H1 (cell line): ENCODE measurements at regions not wholly inside any gene's neighbourhood (a gene's known extent, or its start where the extent isn't known, plus 50 kb on each side); places are given as distances from the start of the nearest gene placed in this dataset.

Source experiments
- CTCF ChIA-PET: fragments of 300-600 bp; sonication (Branson Sonifier 250); formaldehyde crosslinking; loops from one replicate; lab custom pipeline; 2021; ENCODE audit not compliant: partially characterized antibody; lab: Charles Lee
- POLR2A ChIA-PET: fragments of 300-600 bp; sonication (Branson Sonifier 250); formaldehyde crosslinking; loops from one replicate; lab custom pipeline; 2021; ENCODE audit warnings: inconsistent platforms; ENCODE audit not compliant: partially characterized antibody; lab: Charles Lee
- DNase-seq, 2 experiments: peaks; one replicate each; pipeline versions ENCODE4 v3.0.0 to v3.0.0-alpha.2; 2010 to 2022; ENCODE audit warnings: low spot score in 2 of 2, low read depth in 1 of 2, mixed read lengths in 1 of 2
- FAIRE-seq: peaks from 2 replicates; lab custom pipeline; 2011; peaks lifted over from hg19 to GRCh38; lab: Jason Lieb, UNC
- H2AFZ ChIP-seq: 2 replicates; pipeline ENCODE4 v1.8.1; 2012; ENCODE audit warnings: low read length, inconsistent platforms
- H2AK5ac ChIP-seq: 2 replicates; pipeline ENCODE4 v1.6.1; 2013; ENCODE audit warnings: low read depth, low read length
- H2BK120ac ChIP-seq: replicated peaks from 2 replicates; pipeline ENCODE3; 2013; ENCODE audit warnings: low read depth, low read length, inconsistent platforms
- H2BK12ac ChIP-seq: 2 replicates; pipeline ENCODE4 v1.6.1; 2013; ENCODE audit warnings: low read depth, low read length
- H2BK15ac ChIP-seq: 2 replicates; pipeline ENCODE4 v1.6.1; 2013; ENCODE audit warnings: low read length
- H2BK20ac ChIP-seq: 2 replicates; pipeline ENCODE4 v1.6.1; 2013; ENCODE audit warnings: low read length
- H2BK5ac ChIP-seq: 2 replicates; pipeline ENCODE4 v1.6.1; 2013; ENCODE audit warnings: low read depth, low read length
- H3K14ac ChIP-seq: 2 replicates; pipeline ENCODE4 v1.6.1; 2013; ENCODE audit warnings: inconsistent platforms; ENCODE audit not compliant: insufficient read length
- H3K18ac ChIP-seq: 2 replicates; pipeline ENCODE4 v1.6.1; 2013; ENCODE audit warnings: low read length; ENCODE audit errors: extremely low read depth
- H3K23ac ChIP-seq: 2 replicates; pipeline ENCODE4 v1.6.1; 2013; ENCODE audit warnings: inconsistent platforms; ENCODE audit not compliant: insufficient read length
- H3K23me2 ChIP-seq: 2 replicates; pipeline ENCODE4 v1.6.1; 2013; ENCODE audit warnings: low read depth, low read length
- H3K27ac ChIP-seq: 2 replicates; pipeline ENCODE4 v1.6.1; 2011; ENCODE audit warnings: low read depth, low read length, inconsistent platforms
- H3K27me3 ChIP-seq, 4 experiments: replicated peaks in 1 of 4; 1 replicate in 1 of 4; 2 replicates in 3 of 4; pipeline versions ENCODE4 v1.6.1 to v1.8.1; 2011 to 2013; ENCODE audit warnings: low read length in 3 of 4, mild to moderate bottlenecking in 3 of 4, inconsistent platforms in 2 of 4, mixed read lengths in 2 of 4, moderate library complexity in 1 of 4; ENCODE audit not compliant: control insufficient read depth in 3 of 4, insufficient read depth in 3 of 4; ENCODE audit errors: extremely low read depth in 1 of 4
- H3K36me3 ChIP-seq, 4 experiments: 2 replicates each; pipeline versions ENCODE4 v1.6.1 to v1.8.1; 2011 to 2013; ENCODE audit warnings: mild to moderate bottlenecking in 4 of 4, low read length in 3 of 4, moderate library complexity in 2 of 4, control low read depth in 1 of 4, inconsistent platforms in 1 of 4; ENCODE audit not compliant: insufficient read depth in 4 of 4, control insufficient read depth in 2 of 4
- H3K4ac ChIP-seq: replicated peaks from 2 replicates; pipeline ENCODE3; 2013; ENCODE audit warnings: low read length, low read depth, mixed read lengths, inconsistent platforms; ENCODE audit not compliant: insufficient read length
- H3K4me1 ChIP-seq, 4 experiments: replicated peaks in 1 of 4; 1 replicate in 1 of 4; 2 replicates in 3 of 4; pipeline versions ENCODE4 v1.6.1 to v1.8.1; 2011 to 2013; ENCODE audit warnings: low read length in 3 of 4, inconsistent platforms in 2 of 4, mixed read lengths in 1 of 4; ENCODE audit not compliant: insufficient read depth in 4 of 4, control insufficient read depth in 3 of 4
- H3K4me2 ChIP-seq, 2 experiments: 2 replicates each; pipeline versions ENCODE4 v1.6.1 to v1.8.1; 2011 to 2013; ENCODE audit warnings: low read depth in 2 of 2, low read length in 2 of 2, control low read depth in 1 of 2, inconsistent platforms in 1 of 2, mild to moderate bottlenecking in 1 of 2; ENCODE audit not compliant: insufficient read depth in 1 of 2
- H3K4me3 ChIP-seq, 4 experiments: fragments of 200-600, 300-600 bp in 1 of 4; sonication (generic), shearing (Covaris generic), sonication (Bioruptor Twin) in 1 of 4; 2 replicates each; pipeline versions ENCODE4 v1.5.1 to v1.8.1; 2011 to 2016; ENCODE audit warnings: low read length in 4 of 4, low read depth in 3 of 4, control low read depth in 2 of 4, inconsistent platforms in 2 of 4, mild to moderate bottlenecking in 2 of 4, mixed read lengths in 1 of 4, moderate library complexity in 1 of 4; ENCODE audit not compliant: insufficient read depth in 2 of 4; ENCODE audit errors: extremely low read depth in 1 of 4
- H3K56ac ChIP-seq: replicated peaks from 2 replicates; pipeline ENCODE3; 2013; ENCODE audit warnings: low read depth, mild to moderate bottlenecking, mixed read lengths, low read length, inconsistent platforms; ENCODE audit not compliant: insufficient read length
- H3K79me1 ChIP-seq: 2 replicates; pipeline ENCODE4 v1.6.1; 2013; ENCODE audit warnings: low read depth, low read length, control low read depth
- H3K79me2 ChIP-seq, 2 experiments: 2 replicates each; pipeline versions ENCODE4 v1.6.1 to v1.8.1; 2012 to 2013; ENCODE audit warnings: low read length in 2 of 2, mild to moderate bottlenecking in 2 of 2, inconsistent platforms in 1 of 2; ENCODE audit not compliant: insufficient read depth in 2 of 2, control insufficient read depth in 1 of 2
- H3K9ac ChIP-seq, 4 experiments: replicated peaks in 1 of 4; 1 replicate in 1 of 4; 2 replicates in 3 of 4; pipeline versions ENCODE4 v1.6.1 to v1.8.1; 2011 to 2013; ENCODE audit warnings: low read depth in 3 of 4, low read length in 3 of 4, control low read depth in 2 of 4, mild to moderate bottlenecking in 2 of 4, moderate library complexity in 2 of 4, inconsistent platforms in 1 of 4; ENCODE audit errors: extremely low read depth in 1 of 4
- H3K9me3 ChIP-seq, 2 experiments: 2 replicates each; pipeline versions ENCODE4 v1.6.1 to v1.8.1; 2012 to 2013; ENCODE audit warnings: mild to moderate bottlenecking in 2 of 2, moderate library complexity in 2 of 2, control low read depth in 1 of 2, inconsistent platforms in 1 of 2, low read depth in 1 of 2, low read length in 1 of 2, mixed read lengths in 1 of 2; ENCODE audit not compliant: insufficient read depth in 2 of 2
- H4K20me1 ChIP-seq, 2 experiments: replicated peaks in 1 of 2; 2 replicates each; pipeline versions ENCODE3 to v1.8.1; 2011 to 2013; ENCODE audit warnings: inconsistent platforms in 2 of 2, low read length in 2 of 2, mild to moderate bottlenecking in 1 of 2; ENCODE audit not compliant: insufficient read depth in 2 of 2, control insufficient read depth in 1 of 2
- H4K5ac ChIP-seq: 2 replicates; pipeline ENCODE4 v1.6.1; 2013; ENCODE audit warnings: low read length, low read depth, mixed read lengths, inconsistent platforms; ENCODE audit not compliant: insufficient read length
- H4K8ac ChIP-seq: 2 replicates; pipeline ENCODE4 v1.8.0; 2013; ENCODE audit warnings: mild to moderate bottlenecking, moderate library complexity, low read length, inconsistent platforms; ENCODE audit not compliant: insufficient read depth; ENCODE audit errors: extremely low read depth
- H4K91ac ChIP-seq: replicated peaks from 2 replicates; pipeline ENCODE3; 2013; ENCODE audit warnings: low read length, mixed read lengths, inconsistent platforms; ENCODE audit not compliant: insufficient read length
- ATF2 ChIP-seq: IDR thresholded peaks from 2 replicates; pipeline ENCODE4 v1.6.1; 2012; ENCODE audit warnings: low read length, inconsistent platforms
- BCL11A ChIP-seq, 2 experiments: IDR thresholded peaks; one replicate each; pipeline ENCODE4 v1.6.1; 2011; ENCODE audit warnings: low read depth in 2 of 2, low read length in 2 of 2, mild to moderate bottlenecking in 2 of 2
- CTCF ChIP-seq, 3 experiments: IDR thresholded peaks; 1 replicate in 2 of 3; 2 replicates in 1 of 3; pipeline versions ENCODE4 v1.5.1 to v1.6.1; 2011; ENCODE audit warnings: low read length in 3 of 3, mild to moderate bottlenecking in 3 of 3, inconsistent platforms in 2 of 3, low read depth in 1 of 3, moderate library complexity in 1 of 3; ENCODE audit not compliant: insufficient read depth in 1 of 3; ENCODE audit errors: control extremely low read depth in 1 of 3
- JUN ChIP-seq: IDR thresholded peaks from 2 replicates; pipeline ENCODE4 v1.6.1; 2011; ENCODE audit warnings: low read depth, mild to moderate bottlenecking, improper control_type of control experiment, low read length
- RBBP5 ChIP-seq: IDR thresholded peaks from 2 replicates; pipeline ENCODE4 v1.7.1; 2012; ENCODE audit warnings: low read depth, mild to moderate bottlenecking, inconsistent platforms, low read length, moderate library complexity, borderline replicate concordance
- RNF2 ChIP-seq: fragments of 200-900, 300-1000 bp; sonication (generic); IDR thresholded peaks from 2 replicates; pipeline ENCODE4 v1.7.1; 2016; ENCODE audit warnings: borderline replicate concordance, low read depth, mild to moderate bottlenecking, antibody characterized with exemption, low read length; ENCODE audit not compliant: poor library complexity, severe bottlenecking; ENCODE audit errors: missing control alignments
- SIRT6 ChIP-seq: IDR thresholded peaks from one replicate; pipeline ENCODE4 v1.7.1; 2012; ENCODE audit warnings: low read length, inconsistent platforms
- TCF12 ChIP-seq: IDR thresholded peaks from 2 replicates; pipeline ENCODE4 v1.6.1; 2011; ENCODE audit warnings: low read depth, mild to moderate bottlenecking, low read length
- TF ChIP-seq, protein P1 (sequence below): IDR thresholded peaks from 2 replicates; pipeline ENCODE4 v1.6.1; 2011; ENCODE audit warnings: low read length, improper control_type of control experiment

DNA sequence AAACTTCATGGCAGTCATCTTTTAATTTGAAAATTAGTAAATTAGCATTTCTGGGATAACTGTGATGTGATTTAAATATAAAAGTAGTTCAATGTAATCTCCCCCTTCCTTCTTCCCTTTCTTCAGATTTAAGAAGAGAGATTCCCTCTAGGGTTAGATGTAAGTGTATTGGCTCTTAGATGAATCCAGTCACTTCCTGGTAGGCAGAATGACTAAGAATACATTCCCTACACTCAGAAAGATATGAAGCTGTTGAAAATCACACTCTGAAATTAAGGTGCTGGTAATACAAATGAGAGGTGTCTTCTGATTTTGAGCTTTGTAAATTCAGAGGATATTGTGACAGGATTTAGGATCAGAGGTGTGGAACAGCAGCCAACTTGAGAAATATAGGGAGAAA is 71.6 kb downstream of the TDRD15 start:
- H3K23ac ChIP-seq, result no peak overlapping the region
- no peak overlapping the region for H3K14ac ChIP-seq
- H3K79me2 ChIP-seq, result no peaks in the 10 kb centered on the region
- no peak overlapping the region for H2BK20ac ChIP-seq
- no peak overlapping the region for H2BK120ac ChIP-seq
- no peaks in the 10 kb centered on the region for H3K9me3 ChIP-seq
- H4K8ac ChIP-seq, result no peak overlapping the region
- no peak overlapping the region for H2BK15ac ChIP-seq
- H2AK5ac ChIP-seq, result no peak overlapping the region
- no peaks in the 10 kb centered on the region for H3K36me3 ChIP-seq
- H3K18ac ChIP-seq, result no peak overlapping the region
- DNase-seq (no peak), FAIRE-seq (no peak)
- H3K4ac ChIP-seq, result no peak overlapping the region
- no peaks in the 10 kb centered on the region for H3K23me2 ChIP-seq
- H3K56ac ChIP-seq, result no peak overlapping the region
- H2BK5ac ChIP-seq, result no peak overlapping the region
- no peak overlapping the region for H4K5ac ChIP-seq
- no peak overlapping the region for H3K4me2 ChIP-seq
- no peak overlapping the region for H2BK12ac ChIP-seq
- no peak overlapping the region for H3K27ac ChIP-seq
- no peak overlapping the region for H3K9ac ChIP-seq
- H4K20me1 ChIP-seq, result no peaks in the 10 kb centered on the region
- ChIA-PET POLR2A (no interaction called here), CTCF (interaction anchor here (0.6 to 1.2 kb wide), 2 partner anchors 109 to 518 kb away, joined by 3 read pairs; no protein-coding TSS in a partner anchor)
- no peaks in the 10 kb centered on the region for H3K27me3 ChIP-seq
- no peaks in the 10 kb centered on the region for H3K79me1 ChIP-seq
- no peaks in the 10 kb centered on the region for H3K4me1 ChIP-seq
- peak overlapping the region; percentile 92; the same call in 1 of the 2 replicates for H2AFZ ChIP-seq
- no peak overlapping the region for H3K4me3 ChIP-seq
- no peak overlapping the region for H4K91ac ChIP-seq
- no peak for TF ChIP-seq CTCF (IDR thresholded peaks at IDR 0.05; ENCODE audit: control extremely low read depth in 1 of 3, insufficient read depth in 1 of 3, low read depth in 1 of 3, low read length in 3 of 3)
- no peak for TF ChIP-seq RNF2
- TF ChIP-seq SIRT6, result no peak
- no peak for TF ChIP-seq JUN
- TF ChIP-seq, protein P1, sequence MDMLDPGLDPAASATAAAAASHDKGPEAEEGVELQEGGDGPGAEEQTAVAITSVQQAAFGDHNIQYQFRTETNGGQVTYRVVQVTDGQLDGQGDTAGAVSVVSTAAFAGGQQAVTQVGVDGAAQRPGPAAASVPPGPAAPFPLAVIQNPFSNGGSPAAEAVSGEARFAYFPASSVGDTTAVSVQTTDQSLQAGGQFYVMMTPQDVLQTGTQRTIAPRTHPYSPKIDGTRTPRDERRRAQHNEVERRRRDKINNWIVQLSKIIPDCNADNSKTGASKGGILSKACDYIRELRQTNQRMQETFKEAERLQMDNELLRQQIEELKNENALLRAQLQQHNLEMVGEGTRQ, result no peak
- no peak for TF ChIP-seq ATF2
- TF ChIP-seq TCF12, result no peak
- no peak for TF ChIP-seq BCL11A (IDR thresholded peaks at IDR 0.05; ENCODE audit: low read depth in 2 of 2, low read length in 2 of 2)
- no peak for TF ChIP-seq RBBP5
